Hepatocyte (in vitro differentiated cells): ENCODE measurements at regions not wholly inside any gene's neighbourhood (a gene's known extent, or its start where the extent isn't known, plus 50 kb on each side); places are given as distances from the start of the nearest gene placed in this dataset.

Experiments
- CTCF ChIP-seq: fragments of 200-600 bp; sonication (generic); IDR thresholded peaks from 2 replicates; pipeline ENCODE4 v1.5.1; 2016; ENCODE audit warnings: antibody characterized with exemption, mild to moderate bottlenecking; ENCODE audit not compliant: poor library complexity
- EZH2 ChIP-seq: fragments of 200-600 bp; sonication (generic); IDR thresholded peaks from 2 replicates; pipeline ENCODE4 v1.6.1; 2016; ENCODE audit warnings: antibody characterized with exemption, mild to moderate bottlenecking, borderline replicate concordance
- EZH2phosphoT487 ChIP-seq: fragments of 200-600 bp; sonication (generic); IDR thresholded peaks from one replicate; pipeline ENCODE4 v1.6.1; 2018; ENCODE audit warnings: antibody characterized with exemption, mild to moderate bottlenecking, low read depth, moderate library complexity; ENCODE audit not compliant: unreplicated experiment, severe bottlenecking

DNA sequence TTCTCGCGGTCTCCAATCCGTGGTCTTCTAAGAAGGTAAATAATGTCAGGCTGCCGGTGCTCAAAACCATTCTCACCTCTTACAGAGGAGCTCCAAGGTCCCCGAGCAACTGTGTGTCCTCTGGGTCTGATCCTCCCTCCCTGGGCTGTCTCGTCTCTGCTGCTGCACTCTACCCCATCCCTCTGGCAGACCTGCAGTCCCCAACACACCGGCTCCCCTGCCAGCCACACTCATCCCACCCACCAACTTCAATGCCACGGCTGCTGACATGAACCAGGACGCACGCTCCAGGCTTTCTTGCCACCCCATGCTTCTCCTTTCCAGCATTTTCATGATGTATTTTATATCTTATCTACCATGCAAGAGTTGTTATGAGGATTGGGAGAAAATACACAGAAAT is 559.5 kb upstream of the SALL3 start:
- TF ChIP-seq CTCF (no peak), EZH2 (no peak), EZH2phosphoT487 (no peak)
